ENCODE measurements at regions not wholly inside any gene's neighbourhood (a gene's known extent, or its start where the extent isn't known, plus 50 kb on each side); places are given as distances from the start of the nearest gene placed in this dataset.

- WGBS (ENCODE audit: extremely low coverage, insufficient read length, low lambda C conversion rate), result no CpG with 5 or more reads among the region's 3 CpGs
- no peaks in the 10 kb centered on the region for H3K4me1 ChIP-seq (ENCODE audit: insufficient read depth, low read length)
These were observed 412.7 kb downstream of the LMO7 start for GRCh38 chr13:76048675-76049375.

More at GRCh38 chr13:76048675-76049375, 412.7 kb downstream of the LMO7 start:
- no peaks in the 10 kb centered on the region for H3K23me2 ChIP-seq (ENCODE audit: insufficient read length, low read depth, low read length, poor library complexity, severe bottlenecking)
- H2BK15ac ChIP-seq (ENCODE audit: low read depth, low read length), result no peak overlapping the region
- H3K23ac ChIP-seq (ENCODE audit: insufficient read length, low read depth, low read length), result no peak overlapping the region
- H2BK120ac ChIP-seq (ENCODE audit: low read depth, low read length, poor library complexity, severe bottlenecking), result no peak overlapping the region
- Mint-ChIP-seq H3K36me3 (ENCODE audit: insufficient read depth in 1 of 3, low read depth in 3 of 3) (no peaks in the 10 kb centered on the region), H3K27me3 (ENCODE audit: low read depth) (no peaks in the 10 kb centered on the region), H3K27ac (no peak overlapping the region), H3K4me1 (0 out of 4 replicates have a peak, but pooled peaks cover 0 to under 1% of the 10 kb centered on the region in 2 experiments), H3K4me3 (no peak overlapping the region), H3K9me3 (no peaks in the 10 kb centered on the region)
- H4K20me1 ChIP-seq (ENCODE audit: control insufficient read depth, insufficient read depth, insufficient read length), result no peaks in the 10 kb centered on the region
- H3T11ph ChIP-seq (ENCODE audit: low read length), result no peak overlapping the region
- no peak overlapping the region for H2BK12ac ChIP-seq (ENCODE audit: insufficient read length, low read depth, low read length)
- no peak overlapping the region for H3K27ac ChIP-seq (ENCODE audit: insufficient read length, low read depth, low read length)
- H4K5ac ChIP-seq (ENCODE audit: insufficient read length, low read depth, low read length), result no peak overlapping the region
- no peak overlapping the region for H3K14ac ChIP-seq (ENCODE audit: insufficient read depth, low read length)
- no peaks in the 10 kb centered on the region for H3K79me1 ChIP-seq (ENCODE audit: insufficient read depth, low read depth, low read length, poor library complexity, severe bottlenecking)
- TF ChIP-seq, protein P1, sequence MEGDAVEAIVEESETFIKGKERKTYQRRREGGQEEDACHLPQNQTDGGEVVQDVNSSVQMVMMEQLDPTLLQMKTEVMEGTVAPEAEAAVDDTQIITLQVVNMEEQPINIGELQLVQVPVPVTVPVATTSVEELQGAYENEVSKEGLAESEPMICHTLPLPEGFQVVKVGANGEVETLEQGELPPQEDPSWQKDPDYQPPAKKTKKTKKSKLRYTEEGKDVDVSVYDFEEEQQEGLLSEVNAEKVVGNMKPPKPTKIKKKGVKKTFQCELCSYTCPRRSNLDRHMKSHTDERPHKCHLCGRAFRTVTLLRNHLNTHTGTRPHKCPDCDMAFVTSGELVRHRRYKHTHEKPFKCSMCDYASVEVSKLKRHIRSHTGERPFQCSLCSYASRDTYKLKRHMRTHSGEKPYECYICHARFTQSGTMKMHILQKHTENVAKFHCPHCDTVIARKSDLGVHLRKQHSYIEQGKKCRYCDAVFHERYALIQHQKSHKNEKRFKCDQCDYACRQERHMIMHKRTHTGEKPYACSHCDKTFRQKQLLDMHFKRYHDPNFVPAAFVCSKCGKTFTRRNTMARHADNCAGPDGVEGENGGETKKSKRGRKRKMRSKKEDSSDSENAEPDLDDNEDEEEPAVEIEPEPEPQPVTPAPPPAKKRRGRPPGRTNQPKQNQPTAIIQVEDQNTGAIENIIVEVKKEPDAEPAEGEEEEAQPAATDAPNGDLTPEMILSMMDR (conservative IDR thresholded peaks at IDR 0.05), result no peak
- no peak overlapping the region for H3K4ac ChIP-seq (ENCODE audit: low read depth, low read length)
- no peak overlapping the region for H2BK5ac ChIP-seq (ENCODE audit: insufficient read length, low read length)
- H4K91ac ChIP-seq (ENCODE audit: insufficient read length, low read depth, low read length), result no peak overlapping the region
- H2BK20ac ChIP-seq (ENCODE audit: low read depth, low read length, poor library complexity, severe bottlenecking), result no peak overlapping the region
- H3K27me3 ChIP-seq (ENCODE audit: insufficient read depth, low read length), result no peaks in the 10 kb centered on the region
- no peak overlapping the region for H2AK5ac ChIP-seq (ENCODE audit: insufficient read length, low read length)
- no peaks in the 10 kb centered on the region for H3K9me3 ChIP-seq (ENCODE audit: control insufficient read depth, low read depth, low read length)
- H3K56ac ChIP-seq (ENCODE audit: insufficient read length, low read depth, low read length), result no peak overlapping the region
- no peak overlapping the region for H2AFZ ChIP-seq (ENCODE audit: low read length)
- no peak overlapping the region for H4K8ac ChIP-seq (replicated peaks; ENCODE audit: insufficient read length, low read depth, low read length)
- no peaks in the 10 kb centered on the region for H3K79me2 ChIP-seq (ENCODE audit: insufficient read depth, low read length)
- no peak overlapping the region for H3K9ac ChIP-seq (ENCODE audit: extremely low read depth, insufficient read length, low read length)
- DNase-seq, result no peak
- no peak overlapping the region for H3K18ac ChIP-seq (ENCODE audit: insufficient read length, low read depth, low read length)
- H3K4me2 ChIP-seq (ENCODE audit: insufficient read depth, insufficient read length, low read length), result no peak overlapping the region
